Activated CD8-positive, alpha-beta T cell treated with anti-CD3 and anti-CD28 coated beads, Interleukin-2, amount 10 ng/mL, durations not matched to agents 7 days and 5 days (primary cell): ENCODE measurements at regions not wholly inside any gene's neighbourhood (a gene's known extent, or its start where the extent isn't known, plus 50 kb on each side); places are given as distances from the start of the nearest gene placed in this dataset.

Experiments used
- ATAC-seq: fragments of 150-1000 bp; cut with Tn5 transposase; one replicate; pipeline ENCODE4 v1.10.0; 2021; ENCODE audit warnings: moderate library complexity
- CTCF ChIA-PET: fragments of 350-600 bp; sonication (Branson Sonifier 250); formaldehyde crosslinking; loops from one replicate; lab custom pipeline; 2021; ENCODE audit warnings: antibody characterized with exemption; lab: Charles Lee
- POLR2A ChIA-PET: fragments of 350-600 bp; sonication (Branson Sonifier 250); formaldehyde crosslinking; loops from one replicate; lab custom pipeline; 2021; ENCODE audit warnings: antibody characterized with exemption; lab: Charles Lee
- DNase-seq: peaks from one replicate; pipeline ENCODE4 v3.0.0-alpha.2; 2020
- H3K27ac Mint-ChIP-seq: one replicate; pipeline ENCODE4 v1.8.0; 2021; ENCODE audit warnings: mild to moderate bottlenecking, mixed read lengths
- H3K27me3 Mint-ChIP-seq: one replicate; pipeline ENCODE4 v1.8.0; 2021; ENCODE audit warnings: low read depth, mixed read lengths
- H3K36me3 Mint-ChIP-seq: one replicate; pipeline ENCODE4 v1.8.0; 2021; ENCODE audit warnings: low read depth, mixed read lengths
- H3K4me1 Mint-ChIP-seq: one replicate; pipeline ENCODE4 v1.8.0; 2021; ENCODE audit warnings: low read depth, mixed read lengths
- H3K4me3 Mint-ChIP-seq: one replicate; pipeline ENCODE4 v1.8.0; 2021; ENCODE audit warnings: mild to moderate bottlenecking, mixed read lengths
- H3K9me3 Mint-ChIP-seq: one replicate; pipeline ENCODE4 v1.8.0; 2022; ENCODE audit warnings: mixed read lengths; ENCODE audit not compliant: insufficient read depth

- Mint-ChIP-seq H3K4me3 (no peak overlapping the region), H3K27ac (no peak overlapping the region), H3K27me3 (no peaks in the 10 kb centered on the region), H3K9me3 (no peaks in the 10 kb centered on the region), H3K36me3 (no peaks in the 10 kb centered on the region), H3K4me1 (no peaks in the 10 kb centered on the region)
- CTCF ChIA-PET = no interaction called here
- ATAC-seq = no peak
- POLR2A ChIA-PET = no interaction called here
- no peak for DNase-seq
Measured at GRCh38 chr16:54489225-54490111, 202.9 kb upstream of the IRX3 start.

- ChIA-PET POLR2A (no interaction called here), CTCF (no interaction called here)
Measured at GRCh38 chr16:54488729-54489128, 202.1 kb upstream of the IRX3 start.

GRCh38 chr16:54487933-54488332 is 201.3 kb upstream of the IRX3 start:
- ATAC-seq (no peak), DNase-seq (no peak)
- no peaks in the 10 kb centered on the region for H3K4me1 Mint-ChIP-seq
- POLR2A ChIA-PET = no interaction called here
- no peaks in the 10 kb centered on the region for H3K36me3 Mint-ChIP-seq
- CTCF ChIA-PET = no interaction called here
- H3K9me3 Mint-ChIP-seq = no peaks in the 10 kb centered on the region
- H3K4me3 Mint-ChIP-seq = no peak overlapping the region
- H3K27ac Mint-ChIP-seq = no peak overlapping the region
- H3K27me3 Mint-ChIP-seq = no peaks in the 10 kb centered on the region

More at GRCh38 chr16:54488729-54489128, 202.1 kb upstream of the IRX3 start:
- Mint-ChIP-seq H3K27ac (no peak overlapping the region), H3K27me3 (no peaks in the 10 kb centered on the region), H3K4me3 (no peak overlapping the region), H3K36me3 (no peaks in the 10 kb centered on the region), H3K4me1 (no peaks in the 10 kb centered on the region), H3K9me3 (no peaks in the 10 kb centered on the region)
- DNase-seq (no peak), ATAC-seq (no peak)

- ChIA-PET POLR2A (no interaction called here), CTCF (no interaction called here)
- Mint-ChIP-seq H3K4me1 (no peaks in the 10 kb centered on the region), H3K36me3 (no peaks in the 10 kb centered on the region), H3K9me3 (no peaks in the 10 kb centered on the region), H3K27me3 (no peaks in the 10 kb centered on the region), H3K4me3 (no peak overlapping the region), H3K27ac (no peak overlapping the region)
- DNase-seq (no peak), ATAC-seq (no peak)
Measured at GRCh38 chr16:54484700-54485099, 198.1 kb upstream of the IRX3 start.

- Mint-ChIP-seq H3K36me3 (no peaks in the 10 kb centered on the region), H3K4me1 (no peaks in the 10 kb centered on the region), H3K9me3 (no peaks in the 10 kb centered on the region), H3K4me3 (no peak overlapping the region), H3K27ac (no peak overlapping the region), H3K27me3 (no peaks in the 10 kb centered on the region)
- CTCF ChIA-PET = no interaction called here
- POLR2A ChIA-PET = no interaction called here
- DNase-seq = no peak
- ATAC-seq = no peak
Measured at GRCh38 chr16:54482892-54483574, 196.4 kb upstream of the IRX3 start.

- CTCF ChIA-PET = no interaction called here
- no peak for DNase-seq
Measured at GRCh38 chr16:54480429-54480828, 193.8 kb upstream of the IRX3 start.

GRCh38 chr16:54479546-54479945 is 193.0 kb upstream of the IRX3 start:
- no peak for ATAC-seq
- Mint-ChIP-seq H3K4me3 (no peak overlapping the region), H3K9me3 (no peaks in the 10 kb centered on the region), H3K27me3 (no peaks in the 10 kb centered on the region), H3K36me3 (no peaks in the 10 kb centered on the region), H3K27ac (no peak overlapping the region), H3K4me1 (no peaks in the 10 kb centered on the region)
- ChIA-PET POLR2A (no interaction called here), CTCF (no interaction called here)
- DNase-seq = no peak

More at GRCh38 chr16:54480429-54480828, 193.8 kb upstream of the IRX3 start:
- H3K36me3 Mint-ChIP-seq = no peaks in the 10 kb centered on the region
- POLR2A ChIA-PET = no interaction called here
- no peaks in the 10 kb centered on the region for H3K27me3 Mint-ChIP-seq
- ATAC-seq = no peak
- H3K4me3 Mint-ChIP-seq = no peak overlapping the region
- no peak overlapping the region for H3K27ac Mint-ChIP-seq
- H3K4me1 Mint-ChIP-seq = no peaks in the 10 kb centered on the region
- no peaks in the 10 kb centered on the region for H3K9me3 Mint-ChIP-seq

- Mint-ChIP-seq H3K4me1 (no peaks in the 10 kb centered on the region), H3K27me3 (no peaks in the 10 kb centered on the region), H3K4me3 (no peak overlapping the region), H3K36me3 (no peaks in the 10 kb centered on the region), H3K27ac (no peak overlapping the region), H3K9me3 (no peaks in the 10 kb centered on the region)
- DNase-seq = no peak
- ChIA-PET POLR2A (no interaction called here), CTCF (no interaction called here)
- no peak for ATAC-seq
Measured at GRCh38 chr16:54477714-54478113, 191.1 kb upstream of the IRX3 start.

- H3K4me1 Mint-ChIP-seq = no peaks in the 10 kb centered on the region
- ChIA-PET POLR2A (no interaction called here), CTCF (no interaction called here)
- no peak overlapping the region for H3K27ac Mint-ChIP-seq
- no peak for ATAC-seq
- no peaks in the 10 kb centered on the region for H3K27me3 Mint-ChIP-seq
- H3K36me3 Mint-ChIP-seq = no peaks in the 10 kb centered on the region
- peaks cover 1% of the 10 kb centered on the region for H3K9me3 Mint-ChIP-seq
- DNase-seq = no peak
- H3K4me3 Mint-ChIP-seq = no peak overlapping the region
Measured at GRCh38 chr16:54475019-54475601, 188.5 kb upstream of the IRX3 start.

GRCh38 chr16:54473226-54473993 is 186.8 kb upstream of the IRX3 start:
- POLR2A ChIA-PET = no interaction called here
- H3K27ac Mint-ChIP-seq = no peak overlapping the region
- no peak for ATAC-seq

GRCh38 chr16:54467398-54467797 is 180.8 kb upstream of the IRX3 start:
- H3K36me3 Mint-ChIP-seq = no peaks in the 10 kb centered on the region
- peaks cover 3% of the 10 kb centered on the region for H3K9me3 Mint-ChIP-seq
- ChIA-PET POLR2A (no interaction called here), CTCF (no interaction called here)
- DNase-seq = no peak
- H3K4me3 Mint-ChIP-seq = no peak overlapping the region
- no peak for ATAC-seq
- H3K27me3 Mint-ChIP-seq = no peaks in the 10 kb centered on the region
- no peak overlapping the region for H3K27ac Mint-ChIP-seq
- no peaks in the 10 kb centered on the region for H3K4me1 Mint-ChIP-seq

More at GRCh38 chr16:54473226-54473993, 186.8 kb upstream of the IRX3 start:
- DNase-seq = no peak
- Mint-ChIP-seq H3K36me3 (no peaks in the 10 kb centered on the region), H3K27me3 (no peaks in the 10 kb centered on the region), H3K4me1 (no peaks in the 10 kb centered on the region), H3K9me3 (peaks cover 3% of the 10 kb centered on the region), H3K4me3 (no peak overlapping the region)
- CTCF ChIA-PET = no interaction called here
